ENCODE measurements at regions not wholly inside any gene's neighbourhood (a gene's known extent, or its start where the extent isn't known, plus 50 kb on each side); places are given as distances from the start of the nearest gene placed in this dataset.

DNA sequence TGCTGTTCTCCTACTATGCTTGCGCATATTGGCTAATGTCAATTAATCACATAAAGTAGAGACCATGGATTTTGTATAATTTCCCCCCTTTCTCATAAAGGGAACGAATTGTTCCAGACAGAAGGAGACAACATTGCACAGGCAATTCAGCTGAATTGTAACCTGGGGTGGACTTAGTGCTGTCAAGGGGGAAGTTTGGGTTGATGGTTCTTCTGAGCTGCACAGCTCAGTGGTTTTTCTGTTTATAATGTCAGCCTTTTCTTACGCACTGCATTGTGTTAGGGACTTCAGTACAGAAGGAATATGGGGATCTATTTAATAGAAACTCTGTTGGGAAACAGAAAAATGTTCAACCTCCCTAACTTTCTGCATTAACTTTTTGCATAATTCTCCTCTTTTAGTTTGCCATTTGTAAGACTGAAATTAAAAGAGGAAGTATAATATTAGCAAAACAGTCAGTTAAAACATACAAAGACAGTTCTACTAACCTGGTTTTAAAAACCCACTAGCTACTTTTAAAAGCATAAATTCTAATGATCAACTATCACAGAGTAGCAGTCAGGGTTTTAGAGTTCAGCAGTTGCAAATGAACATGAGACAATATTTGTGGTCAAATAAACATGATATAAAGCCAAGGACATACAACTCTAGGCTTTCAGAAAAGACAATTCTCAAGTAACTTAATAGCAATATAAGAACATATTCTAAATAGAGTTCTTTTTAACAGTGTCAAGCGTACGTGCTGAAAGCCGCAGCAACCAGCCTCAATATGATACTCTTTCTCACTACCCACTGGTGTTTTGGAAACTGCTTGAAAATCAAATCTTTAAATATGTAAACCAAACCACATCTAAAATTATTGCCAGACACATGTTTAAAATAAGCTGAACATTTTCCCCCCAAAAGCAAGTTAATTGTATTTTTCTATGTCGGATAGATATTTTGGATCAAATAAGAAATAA is 393.0 kb downstream of the FSCB start:
- H3K27me3 Mint-ChIP-seq = no peaks in the 10 kb centered on the region
- H3K9me3 Mint-ChIP-seq = peaks cover 3% of the 10 kb centered on the region

GRCh38 chr14:44112774-44113460 is 394.2 kb downstream of the FSCB start:
- Mint-ChIP-seq H3K27ac (no peak overlapping the region), H3K9me3 (peaks cover 2% of the 10 kb centered on the region), H3K36me3 (no peaks in the 10 kb centered on the region), H3K4me3 (no peak overlapping the region), H3K27me3 (no peaks in the 10 kb centered on the region), H3K4me1 (no peaks in the 10 kb centered on the region)
- DNase-seq (ENCODE audit: low spot score in 2 of 2) (no peak), ATAC-seq (ENCODE audit: low read depth) (no peak)

More for the DNA sequence above, 393.0 kb downstream of the FSCB start:
- H3K27ac Mint-ChIP-seq = peak overlapping the region; percentile 8
- no peaks in the 10 kb centered on the region for H3K4me1 Mint-ChIP-seq
- ATAC-seq (ENCODE audit: low read depth) (no peak), DNase-seq (ENCODE audit: low spot score in 2 of 2) (no peak)
- H3K4me3 Mint-ChIP-seq = no peak overlapping the region
- no peaks in the 10 kb centered on the region for H3K36me3 Mint-ChIP-seq

DNA sequence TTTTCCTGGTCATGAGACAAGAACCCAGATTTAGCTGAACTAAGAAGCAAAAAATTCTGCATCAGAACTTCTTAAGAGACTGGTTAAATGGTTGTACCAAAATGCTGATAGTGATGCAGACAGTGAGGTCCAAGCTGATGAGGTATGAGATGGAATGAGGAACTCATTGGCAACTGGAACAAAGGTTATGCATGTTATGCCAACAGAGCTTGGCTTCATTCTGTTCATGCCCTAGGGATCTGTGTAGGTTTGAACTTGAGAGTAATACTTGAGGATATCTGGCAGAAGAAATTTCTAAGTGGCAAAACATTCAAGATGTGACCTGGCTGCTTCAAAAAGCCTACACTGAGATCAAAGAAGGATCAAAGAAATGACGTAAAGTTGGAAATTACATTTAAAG is 398.0 kb downstream of the FSCB start:
- Mint-ChIP-seq H3K27me3 (no peaks in the 10 kb centered on the region), H3K9me3 (peaks cover 2% of the 10 kb centered on the region), H3K4me1 (no peaks in the 10 kb centered on the region), H3K4me3 (no peak overlapping the region), H3K27ac (no peak overlapping the region), H3K36me3 (no peaks in the 10 kb centered on the region)
- DNase-seq (ENCODE audit: low spot score in 2 of 2) (no peak), ATAC-seq (ENCODE audit: low read depth) (no peak)

- ATAC-seq (ENCODE audit: low read depth) (no peak), DNase-seq (ENCODE audit: low spot score in 2 of 2) (no peak)
- no peaks in the 10 kb centered on the region for H3K4me1 Mint-ChIP-seq
- H3K36me3 Mint-ChIP-seq = no peaks in the 10 kb centered on the region
- H3K4me3 Mint-ChIP-seq = no peak overlapping the region
- H3K9me3 Mint-ChIP-seq = peaks cover 2% of the 10 kb centered on the region
- no peak overlapping the region for H3K27ac Mint-ChIP-seq
- no peaks in the 10 kb centered on the region for H3K27me3 Mint-ChIP-seq
Measured at GRCh38 chr14:44108601-44109000, 398.5 kb downstream of the FSCB start.

DNA sequence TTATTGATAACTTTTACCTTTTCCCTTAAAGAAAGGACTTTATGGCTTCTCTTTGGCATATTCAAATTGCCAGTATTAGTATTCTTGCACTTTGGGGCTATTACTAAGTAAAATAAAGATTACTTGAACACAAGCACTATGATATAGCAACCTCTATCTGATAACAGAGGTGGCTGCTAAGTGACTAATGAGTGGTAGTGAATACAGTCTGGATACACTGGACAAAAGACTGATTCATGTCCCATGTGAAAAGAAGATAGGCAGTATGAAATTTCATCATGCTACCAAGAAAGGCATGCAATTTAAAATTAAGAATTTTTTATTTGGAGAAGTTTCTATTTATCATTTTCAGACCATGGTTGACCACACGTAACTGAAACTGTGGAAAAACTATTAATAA is 399.9 kb downstream of the FSCB start:
- H3K36me3 Mint-ChIP-seq = no peaks in the 10 kb centered on the region
- H3K4me3 Mint-ChIP-seq = no peak overlapping the region
- no peak for ATAC-seq (ENCODE audit: low read depth)
- peaks cover 2% of the 10 kb centered on the region for H3K9me3 Mint-ChIP-seq
- no peak overlapping the region for H3K27ac Mint-ChIP-seq
- no peaks in the 10 kb centered on the region for H3K4me1 Mint-ChIP-seq
- H3K27me3 Mint-ChIP-seq = no peaks in the 10 kb centered on the region
- no peak for DNase-seq (ENCODE audit: low spot score in 2 of 2)

GRCh38 chr14:44099743-44100488 is 407.2 kb downstream of the FSCB start:
- DNase-seq (ENCODE audit: low spot score in 2 of 2) (no peak), ATAC-seq (ENCODE audit: low read depth) (no peak)
- Mint-ChIP-seq H3K27me3 (no peaks in the 10 kb centered on the region), H3K27ac (no peak overlapping the region), H3K4me1 (no peaks in the 10 kb centered on the region), H3K4me3 (no peak overlapping the region), H3K36me3 (no peaks in the 10 kb centered on the region), H3K9me3 (peaks cover 5% of the 10 kb centered on the region)

- DNase-seq (ENCODE audit: low spot score in 2 of 2) = no peak
- Mint-ChIP-seq H3K9me3 (peaks cover 2% of the 10 kb centered on the region), H3K4me1 (no peaks in the 10 kb centered on the region), H3K27ac (no peak overlapping the region), H3K27me3 (no peaks in the 10 kb centered on the region), H3K4me3 (no peak overlapping the region), H3K36me3 (no peaks in the 10 kb centered on the region)
- no peak for ATAC-seq (ENCODE audit: low read depth)
Measured at GRCh38 chr14:44081146-44081545, 425.9 kb downstream of the FSCB start.

DNA sequence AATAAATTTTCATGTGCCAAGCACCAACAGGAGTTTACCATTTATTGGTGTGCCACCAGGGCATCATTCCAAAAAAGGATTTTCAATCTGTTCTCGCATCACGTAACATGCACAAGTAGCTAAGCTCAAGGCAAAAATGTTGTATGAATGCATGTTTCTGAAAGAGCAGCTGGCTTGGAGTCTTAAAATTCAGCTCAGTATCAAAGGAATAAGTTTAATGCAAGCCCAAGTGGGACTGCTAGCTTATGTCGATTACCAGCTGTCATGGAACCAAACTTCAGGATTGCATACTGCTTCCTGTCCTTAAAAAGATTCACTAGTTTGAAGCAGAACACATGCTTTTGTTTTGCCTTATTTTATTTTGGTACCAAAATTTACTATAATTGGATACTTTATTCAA is 437.0 kb downstream of the FSCB start:
- Mint-ChIP-seq H3K27ac (no peak overlapping the region), H3K4me3 (no peak overlapping the region), H3K9me3 (peaks cover 5% of the 10 kb centered on the region), H3K27me3 (no peaks in the 10 kb centered on the region), H3K4me1 (no peaks in the 10 kb centered on the region), H3K36me3 (no peaks in the 10 kb centered on the region)
- ATAC-seq (ENCODE audit: low read depth) (no peak), DNase-seq (ENCODE audit: low spot score in 2 of 2) (no peak)

DNA sequence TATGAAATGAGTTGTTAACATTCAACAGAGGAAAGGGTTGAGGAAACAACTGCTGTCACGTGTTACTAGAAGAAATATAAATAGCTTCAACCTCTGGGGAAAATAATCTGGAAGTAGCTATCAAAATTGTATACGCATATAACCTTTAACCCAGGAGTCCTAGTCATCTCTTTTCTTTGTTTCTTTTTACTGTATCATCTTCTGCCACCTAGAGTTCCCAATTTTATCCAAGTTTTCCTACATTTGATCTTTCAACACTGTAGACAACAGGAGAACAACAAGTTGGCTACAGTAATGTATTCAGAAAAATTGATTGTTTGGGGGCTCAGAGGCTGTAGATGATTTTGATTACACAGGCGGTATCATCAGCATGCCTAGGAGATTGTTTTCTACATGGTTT is 453.7 kb downstream of the FSCB start:
- H3K36me3 Mint-ChIP-seq = no peaks in the 10 kb centered on the region
- no peak for DNase-seq (ENCODE audit: low spot score in 2 of 2)
- ATAC-seq (ENCODE audit: low read depth) = no peak
- no peaks in the 10 kb centered on the region for H3K27me3 Mint-ChIP-seq
- H3K9me3 Mint-ChIP-seq = peaks cover 7% of the 10 kb centered on the region
- no peak overlapping the region for H3K27ac Mint-ChIP-seq
- no peak overlapping the region for H3K4me3 Mint-ChIP-seq
- H3K4me1 Mint-ChIP-seq = no peaks in the 10 kb centered on the region

DNA sequence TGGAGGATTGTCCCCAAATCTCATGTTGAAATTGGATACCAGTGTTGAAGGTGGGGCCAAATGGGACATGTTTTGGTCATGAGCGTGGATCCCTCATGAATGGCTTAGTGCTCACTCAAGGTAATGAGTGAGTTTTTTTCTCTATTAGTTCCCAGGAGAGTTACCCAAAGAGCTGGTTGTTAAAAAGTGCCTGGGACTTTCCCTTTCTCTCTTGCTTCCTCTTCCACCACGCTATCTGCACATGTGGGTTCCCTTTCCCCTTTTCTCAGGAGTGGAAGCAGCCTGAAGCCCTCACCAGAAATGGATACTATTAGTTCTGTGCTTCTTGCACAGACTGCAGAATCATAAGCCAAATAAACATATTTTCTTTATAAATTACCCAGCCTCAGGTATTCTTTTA is 465.4 kb downstream of the FSCB start:
- no peak for DNase-seq (ENCODE audit: low spot score in 2 of 2)
- H3K27ac Mint-ChIP-seq = no peak overlapping the region
- H3K9me3 Mint-ChIP-seq = peaks cover 6% of the 10 kb centered on the region
- peak; percentile 49 for ATAC-seq (ENCODE audit: low read depth)
- no peak overlapping the region for H3K4me3 Mint-ChIP-seq
- no peaks in the 10 kb centered on the region for H3K36me3 Mint-ChIP-seq
- H3K27me3 Mint-ChIP-seq = no peaks in the 10 kb centered on the region
- no peaks in the 10 kb centered on the region for H3K4me1 Mint-ChIP-seq

- ATAC-seq (ENCODE audit: low read depth) (no peak), DNase-seq (ENCODE audit: low spot score in 2 of 2) (no peak)
- H3K36me3 Mint-ChIP-seq = no peaks in the 10 kb centered on the region
- no peak overlapping the region for H3K4me3 Mint-ChIP-seq
- no peak overlapping the region for H3K27ac Mint-ChIP-seq
- no peaks in the 10 kb centered on the region for H3K27me3 Mint-ChIP-seq
- H3K4me1 Mint-ChIP-seq = no peaks in the 10 kb centered on the region
- peaks cover 6% of the 10 kb centered on the region for H3K9me3 Mint-ChIP-seq
Measured at GRCh38 chr14:44040561-44040960, 466.5 kb downstream of the FSCB start.

- no peak overlapping the region for H3K27ac Mint-ChIP-seq
- no peak overlapping the region for H3K4me3 Mint-ChIP-seq
- no peaks in the 10 kb centered on the region for H3K27me3 Mint-ChIP-seq
- H3K9me3 Mint-ChIP-seq = peaks cover 10% of the 10 kb centered on the region
- ATAC-seq (ENCODE audit: low read depth) (no peak), DNase-seq (ENCODE audit: low spot score in 2 of 2) (no peak)
- no peaks in the 10 kb centered on the region for H3K36me3 Mint-ChIP-seq
- H3K4me1 Mint-ChIP-seq = no peaks in the 10 kb centered on the region
Measured at GRCh38 chr14:44036248-44036647, 470.8 kb downstream of the FSCB start.

GRCh38 chr14:44035707-44036106 is 471.4 kb downstream of the FSCB start:
- no peaks in the 10 kb centered on the region for H3K36me3 Mint-ChIP-seq
- H3K4me3 Mint-ChIP-seq = no peak overlapping the region

GRCh38 chr14:44030831-44031383 is 476.2 kb downstream of the FSCB start:
- no peaks in the 10 kb centered on the region for H3K36me3 Mint-ChIP-seq
- ATAC-seq (ENCODE audit: low read depth) (no peak), DNase-seq (ENCODE audit: low spot score in 2 of 2) (no peak)
- H3K9me3 Mint-ChIP-seq = peaks cover 4% of the 10 kb centered on the region
- no peaks in the 10 kb centered on the region for H3K4me1 Mint-ChIP-seq
- no peak overlapping the region for H3K4me3 Mint-ChIP-seq
- no peaks in the 10 kb centered on the region for H3K27me3 Mint-ChIP-seq
- H3K27ac Mint-ChIP-seq = no peak overlapping the region

More at GRCh38 chr14:44035707-44036106, 471.4 kb downstream of the FSCB start:
- Mint-ChIP-seq H3K4me1 (no peaks in the 10 kb centered on the region), H3K27me3 (no peaks in the 10 kb centered on the region), H3K27ac (no peak overlapping the region), H3K9me3 (peaks cover 10% of the 10 kb centered on the region)
- no peak for ATAC-seq (ENCODE audit: low read depth)
- DNase-seq (ENCODE audit: low spot score in 2 of 2) = no peak

All from memory B cell (primary cell).